Sigmoid colon (tissue), 6 donors: ENCODE measurements at regions not wholly inside any gene's neighbourhood (a gene's known extent, or its start where the extent isn't known, plus 50 kb on each side); places are given as distances from the start of the nearest gene placed in this dataset.

Source experiments
- DNase-seq: peaks from one replicate; pipeline ENCODE4 v3.0.0-alpha.2; 2019
- H3K27ac ChIP-seq, 4 donors: fragments of 200-600 bp; sonication (generic); one replicate each; pipeline ENCODE4 v1.5.1; 2016 to 2019; ENCODE audit warnings: mild to moderate bottlenecking in 1 of 4
- H3K27me3 ChIP-seq, 3 donors: fragments of 200-600 bp; sonication (generic); one replicate each; pipeline ENCODE4 v1.5.1; 2019; ENCODE audit warnings: mild to moderate bottlenecking in 1 of 3
- H3K36me3 ChIP-seq, 4 donors: fragments of 200-600 bp; sonication (generic); one replicate each; pipeline ENCODE4 v1.5.1; 2016 to 2019
- H3K4me1 ChIP-seq, 4 donors: fragments of 200-600 bp; sonication (generic); one replicate each; pipeline ENCODE4 v1.5.1; 2017 to 2019
- H3K4me3 ChIP-seq, 4 donors: fragments of 200-600 bp; sonication (generic); one replicate each; pipeline ENCODE4 v1.5.1; 2017 to 2019; ENCODE audit warnings: mild to moderate bottlenecking in 2 of 4, moderate library complexity in 1 of 4
- H3K9me3 ChIP-seq, 4 donors: fragments of 200-600 bp in 3 of 4; sonication (generic) in 3 of 4; one replicate each; pipeline versions ENCODE4 v1.5.1 to v1.6.1; 2013 to 2019
- CTCF ChIP-seq, 4 experiments: fragments of 450-650 bp in 3 of 4; fragments of 200-600 bp in 1 of 4; IDR thresholded peaks; one replicate each; pipeline ENCODE4 v1.5.1; 2016 to 2019; ENCODE audit warnings: antibody characterized with exemption in 4 of 4, mild to moderate bottlenecking in 3 of 4, moderate library complexity in 2 of 4
- EP300 ChIP-seq, 4 donors: sonication (generic); formaldehyde crosslinking; IDR thresholded peaks; one replicate each; pipeline ENCODE4 v1.6.1; 2017; ENCODE audit warnings: antibody characterized with exemption in 4 of 4
- POLR2A ChIP-seq, 2 donors: fragments of 450-650 bp; IDR thresholded peaks; one replicate each; pipeline ENCODE4 v1.6.1; 2016; ENCODE audit warnings: antibody characterized with exemption in 2 of 2, mild to moderate bottlenecking in 2 of 2, moderate library complexity in 2 of 2
- POLR2AphosphoS5 ChIP-seq, 4 donors: sonication (generic); formaldehyde crosslinking; IDR thresholded peaks; one replicate each; pipeline ENCODE4 v1.6.1; 2017; ENCODE audit warnings: antibody characterized with exemption in 4 of 4
- WGBS, 2 donors: extraction: QIAGEN DNeasy Blood & Tissue Kit; methylation state at CpG; one replicate each; pipeline ENCODE4 v1.1.7; 2013; 5-methylcytosine and 5-hydroxymethylcytosine counted together
- intact Hi-C: fragments of 100-400 bp; cut with DNase I; formaldehyde crosslinking; loops from one replicate; pipeline ENCODE4 v1.15.1; 2023
- donor health status: healthy with polysubstance abuse.
- donor health status: healthy.

DNA sequence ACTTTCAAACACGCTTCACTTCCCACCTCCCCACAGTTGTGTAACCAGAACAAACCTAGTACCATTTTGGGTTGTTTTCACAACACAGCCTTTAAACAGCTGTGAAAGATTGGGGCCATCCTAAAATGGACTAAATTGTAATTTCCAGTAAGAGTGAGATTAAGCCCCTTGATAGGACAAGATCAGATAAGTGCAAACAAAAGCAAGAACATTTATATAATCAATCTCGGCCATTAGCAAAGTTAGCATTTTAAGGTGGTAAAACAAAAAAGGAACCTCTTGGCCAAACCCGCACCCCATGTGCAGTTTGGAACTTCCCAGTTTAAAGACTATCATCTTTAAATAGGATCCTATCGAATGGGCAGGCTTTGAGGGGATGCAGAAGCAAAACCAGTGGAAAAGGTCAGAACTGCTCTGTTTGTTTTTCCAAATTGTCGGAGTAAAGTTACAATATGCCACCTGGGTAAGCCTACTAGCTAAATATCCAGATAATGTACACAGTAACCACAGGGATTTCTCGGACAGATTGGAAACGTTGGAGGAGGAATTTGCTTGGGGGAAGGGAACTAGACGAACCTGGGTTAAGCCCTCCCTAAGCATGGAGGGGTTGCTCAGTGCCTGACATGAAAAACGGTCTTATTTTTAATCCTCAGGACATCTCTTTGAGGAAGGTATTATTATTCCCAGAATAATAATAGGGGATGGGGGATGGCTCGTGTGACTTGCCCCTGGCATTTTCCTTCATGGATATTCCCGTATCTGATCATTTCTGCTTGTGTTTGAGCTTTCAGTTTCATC is 159.8 kb upstream of the SALL4 start:
- no peak for DNase-seq

GRCh38 chr20:51960047-51960675 is 157.8 kb upstream of the SALL4 start:
- Histone ChIP-seq H3K4me1 (no peaks in the 10 kb centered on the region), H3K4me3 (no peak overlapping the region), H3K27ac (no peak overlapping the region), H3K36me3 (no peaks in the 10 kb centered on the region), H3K27me3 (peaks cover 0 to 5% (median 0%) of the 10 kb centered on the region in 3 donors), H3K9me3 (no peaks in the 10 kb centered on the region)
- DNase-seq = no peak
- intact Hi-C loops = loop anchor here (10.0 kb wide), 1 partner anchor 315 kb away; no protein-coding TSS in a partner anchor
- WGBS, 2 donors = 51 to 79% methylated on average over 12 of the region's 12 CpGs
- TF ChIP-seq EP300 (IDR thresholded peaks at IDR 0.05) (no peak), CTCF (IDR thresholded peaks at IDR 0.05) (no peak), POLR2A (IDR thresholded peaks at IDR 0.05) (no peak)

More for the DNA sequence above, 159.8 kb upstream of the SALL4 start:
- no peaks in the 10 kb centered on the region for H3K9me3 ChIP-seq
- H3K4me1 ChIP-seq = no peaks in the 10 kb centered on the region
- no peak overlapping the region for H3K27ac ChIP-seq
- intact Hi-C loops = loop anchor here (10.0 kb wide), 1 partner anchor 317 kb away; no protein-coding TSS in a partner anchor
- H3K4me3 ChIP-seq = no peak overlapping the region
- TF ChIP-seq EP300 (IDR thresholded peaks at IDR 0.05) (no peak), POLR2AphosphoS5 (IDR thresholded peaks at IDR 0.05) (no peak), POLR2A (IDR thresholded peaks at IDR 0.05) (no peak), CTCF (IDR thresholded peaks at IDR 0.05) (no peak)
- H3K36me3 ChIP-seq = no peaks in the 10 kb centered on the region
- H3K27me3 ChIP-seq = peaks cover 0 to 5% (median 0%) of the 10 kb centered on the region in 3 donors
- WGBS, 2 donors = 76 to 80% methylated on average over 11 of the region's 11 CpGs

DNA sequence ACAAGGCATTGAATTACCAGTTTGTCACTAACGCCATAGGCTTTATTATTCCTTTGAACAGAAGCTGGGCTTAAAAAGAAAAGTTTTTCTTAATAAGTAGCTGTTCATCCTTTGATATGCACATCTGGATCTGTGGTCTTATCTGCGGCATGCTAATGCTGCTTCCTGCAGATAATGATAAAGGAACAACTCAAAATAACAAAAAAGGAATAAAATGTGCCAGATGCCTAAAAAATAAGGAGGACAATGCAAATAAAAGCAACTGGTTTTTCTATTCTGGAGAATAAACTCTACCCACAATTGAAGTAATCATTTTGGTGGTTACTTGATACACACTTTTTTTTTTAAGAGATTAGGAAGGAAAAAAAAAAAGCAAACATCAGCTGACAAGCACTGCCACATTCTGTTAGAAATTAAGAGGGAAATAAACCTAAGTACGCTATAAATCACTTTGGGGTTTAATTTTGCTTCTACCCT is 156.8 kb upstream of the SALL4 start:
- no peak for DNase-seq
- Histone ChIP-seq H3K9me3 (no peaks in the 10 kb centered on the region), H3K27ac (no peak overlapping the region), H3K4me3 (no peak overlapping the region), H3K4me1 (no peaks in the 10 kb centered on the region), H3K36me3 (no peaks in the 10 kb centered on the region), H3K27me3 (peaks cover 0 to 5% (median 0%) of the 10 kb centered on the region in 3 donors)
- TF ChIP-seq CTCF (IDR thresholded peaks at IDR 0.05) (no peak), POLR2AphosphoS5 (IDR thresholded peaks at IDR 0.05) (no peak), EP300 (IDR thresholded peaks at IDR 0.05) (no peak), POLR2A (IDR thresholded peaks at IDR 0.05) (no peak)
- intact Hi-C loops = no loop called here
- 36 to 53% methylated on average over 3 of the region's 3 CpGs for WGBS, 2 donors

DNA sequence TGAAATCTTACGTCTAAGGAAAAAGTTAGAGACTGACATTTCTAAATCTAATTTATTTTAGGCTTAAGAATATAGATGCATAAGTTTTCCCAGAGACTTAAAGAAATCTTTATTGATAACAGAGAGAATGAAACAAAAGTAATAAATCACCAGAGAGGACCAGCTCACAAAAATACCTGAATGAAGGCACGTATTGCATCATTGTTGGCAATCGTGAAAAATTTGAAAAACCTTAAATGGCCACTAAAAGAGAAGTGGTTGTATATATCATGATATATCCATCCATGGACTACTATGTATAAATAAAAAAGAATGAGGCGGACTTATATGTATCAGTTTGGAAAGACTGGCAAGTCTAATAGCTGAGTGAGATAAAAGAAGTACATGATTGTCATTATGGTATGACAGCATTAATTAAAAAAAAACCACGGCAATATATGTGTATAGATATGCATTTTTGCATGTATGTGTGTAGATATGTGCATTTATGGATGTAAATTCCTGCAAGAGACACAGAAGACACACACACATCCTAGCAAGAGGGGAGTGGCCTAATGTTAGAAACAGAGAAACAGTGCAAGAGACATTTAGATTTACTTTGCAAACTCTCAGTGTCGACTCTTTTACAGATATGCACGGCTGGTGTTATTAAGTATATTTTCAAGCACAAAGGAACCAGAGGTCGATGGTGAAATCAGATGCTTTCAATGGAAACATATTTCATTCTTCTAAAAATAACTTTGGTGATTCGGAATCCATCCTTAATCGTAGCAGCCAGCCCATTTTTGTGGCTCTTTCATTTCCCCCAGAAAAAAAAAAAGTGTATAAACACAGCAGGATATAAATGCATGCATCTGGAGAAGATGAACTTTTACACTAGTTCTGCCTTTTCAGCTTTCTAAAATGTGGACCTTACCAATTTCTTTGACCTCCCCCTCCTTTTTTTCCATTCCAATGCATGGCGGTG is 156.1 kb upstream of the SALL4 start:
- Histone ChIP-seq H3K9me3 (no peaks in the 10 kb centered on the region), H3K4me3 (no peak overlapping the region), H3K27me3 (peaks cover 0 to 5% (median 0%) of the 10 kb centered on the region in 3 donors), H3K27ac (no peak overlapping the region), H3K36me3 (no peaks in the 10 kb centered on the region), H3K4me1 (no peaks in the 10 kb centered on the region)
- DNase-seq = no peak
- 52 to 75% methylated on average over 11 of the region's 11 CpGs for WGBS, 2 donors
- TF ChIP-seq EP300 (IDR thresholded peaks at IDR 0.05) = no peak
- no peak for TF ChIP-seq POLR2A (IDR thresholded peaks at IDR 0.05)
- no peak for TF ChIP-seq POLR2AphosphoS5 (IDR thresholded peaks at IDR 0.05)
- TF ChIP-seq CTCF (IDR thresholded peaks at IDR 0.05) = no peak
- intact Hi-C loops = no loop called here
